ENCODE measurements at regions not wholly inside any gene's neighbourhood (a gene's known extent, or its start where the extent isn't known, plus 50 kb on each side); places are given as distances from the start of the nearest gene placed in this dataset.

DNA sequence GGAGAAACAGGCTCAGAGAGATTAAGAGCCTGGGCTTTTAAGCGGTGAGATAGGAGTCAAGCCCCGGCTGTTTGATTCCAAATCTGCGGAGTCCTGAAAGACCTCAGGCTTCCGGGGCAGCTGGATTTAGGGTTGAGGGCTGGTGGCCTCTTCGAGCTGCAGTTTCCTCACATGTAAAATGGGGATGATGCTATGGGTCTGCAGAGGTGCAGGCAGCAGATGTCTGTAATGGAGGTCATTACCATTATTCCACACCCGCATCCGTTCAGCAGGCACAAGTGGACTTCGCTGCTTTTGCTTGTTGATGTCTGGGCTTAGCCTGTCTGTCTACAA lies 175.6 kb upstream of the HS6ST1 start:
- no peak for DNase-seq (ENCODE audit: low read depth in 2 of 2)

DNA sequence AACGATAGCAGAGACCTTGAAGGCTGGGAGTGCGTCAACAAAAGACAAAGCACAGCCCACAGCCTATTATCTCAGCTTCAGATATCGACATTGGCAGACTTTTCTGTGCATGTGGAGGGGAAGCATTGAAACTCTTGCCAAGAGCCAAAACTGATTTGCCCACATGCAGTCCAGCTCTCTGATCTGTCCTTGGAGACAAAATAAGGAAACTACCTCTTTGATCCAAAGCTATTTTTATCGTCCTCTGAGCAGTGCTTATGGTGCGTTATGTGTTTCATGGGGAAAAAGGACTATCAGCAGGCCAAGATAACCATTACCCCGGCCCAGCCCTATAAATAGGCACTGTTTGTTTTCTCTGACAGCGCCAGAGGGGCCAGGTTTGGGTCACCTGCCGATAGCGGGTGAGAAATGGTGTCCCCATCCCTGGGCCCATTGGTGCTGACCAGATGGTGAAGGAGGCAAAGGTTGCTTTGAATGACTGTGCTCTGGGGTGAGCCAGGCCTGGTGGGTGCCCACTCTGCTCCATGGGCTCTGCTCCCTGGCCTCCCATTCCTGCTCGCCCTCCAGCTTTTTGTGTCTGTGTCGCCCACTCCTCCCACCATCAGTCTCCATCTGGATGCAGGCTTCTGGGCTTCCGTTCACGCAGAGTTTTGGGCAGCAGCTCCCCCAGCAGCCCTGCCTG lies 176.1 kb upstream of the HS6ST1 start:
- DNase-seq (ENCODE audit: low read depth in 2 of 2), result no peak

DNA sequence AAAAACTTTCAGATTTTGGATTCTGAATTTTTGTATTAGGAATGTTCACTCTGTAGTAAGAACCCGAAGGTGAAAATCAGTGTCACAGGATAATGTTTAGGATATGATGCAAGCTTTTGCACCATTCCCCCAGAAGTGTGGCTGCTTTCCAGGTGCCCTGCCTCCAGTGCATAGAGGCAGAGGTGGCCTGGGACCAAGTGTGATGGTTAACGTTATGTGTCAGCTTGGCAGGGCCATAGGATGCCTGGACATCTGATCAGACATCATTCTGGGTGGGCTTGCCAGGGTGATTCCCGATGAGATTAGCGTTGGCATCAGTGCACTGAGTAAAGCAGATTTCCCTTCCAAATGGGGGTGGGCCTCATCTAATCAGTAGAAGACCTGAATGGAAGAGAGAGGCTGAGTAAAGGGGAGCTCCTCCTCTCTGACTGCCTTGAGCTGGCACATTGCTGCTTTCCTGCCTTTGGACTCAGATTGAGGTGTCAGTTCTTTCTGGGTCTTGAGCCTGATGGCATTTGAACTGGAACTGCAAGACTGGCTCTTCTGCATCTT lies 177.4 kb upstream of the HS6ST1 start:
- DNase-seq (ENCODE audit: low read depth in 2 of 2), result no peak

DNA sequence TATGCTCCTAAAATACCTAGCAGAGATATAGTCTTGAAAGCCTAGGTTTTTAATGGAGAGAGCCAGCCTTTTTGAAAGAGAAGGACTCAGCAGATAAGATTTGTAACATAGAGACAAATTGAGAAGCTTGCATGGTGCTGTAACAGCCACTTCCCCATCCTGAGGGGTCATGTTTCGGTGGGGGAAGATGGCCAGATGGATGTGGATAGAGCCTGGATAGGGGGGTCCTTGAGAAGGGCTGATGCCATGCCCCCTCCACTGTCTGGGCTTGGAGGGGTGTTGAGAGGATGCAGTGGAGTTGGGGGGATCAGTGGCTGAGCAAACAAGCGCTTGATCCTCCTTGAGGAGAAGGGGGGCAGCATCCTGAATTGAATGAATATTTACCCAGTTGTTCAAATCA lies 178.0 kb upstream of the HS6ST1 start:
- no peak for DNase-seq (ENCODE audit: low read depth in 2 of 2)

DNA sequence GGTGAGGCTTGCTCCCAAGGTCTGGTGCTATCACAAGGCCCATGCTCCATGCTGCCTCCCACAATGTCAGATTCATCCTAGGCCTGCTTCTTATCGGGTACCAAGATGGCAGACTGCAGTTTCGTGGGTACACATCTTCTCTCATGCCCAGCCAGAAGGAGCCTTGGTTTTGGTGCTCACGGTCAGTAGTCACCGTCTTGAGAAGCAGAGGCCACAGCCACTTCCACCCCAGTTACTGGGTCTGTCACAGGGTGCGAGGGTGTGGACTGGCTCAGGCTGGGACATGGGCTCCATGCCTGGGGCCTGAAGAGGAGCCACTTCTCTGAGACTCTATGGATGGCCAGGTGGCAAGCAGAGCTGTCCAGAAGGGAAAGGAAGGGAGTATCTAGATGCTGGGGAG lies 178.8 kb upstream of the HS6ST1 start:
- no peak for DNase-seq (ENCODE audit: low read depth in 2 of 2)

DNA sequence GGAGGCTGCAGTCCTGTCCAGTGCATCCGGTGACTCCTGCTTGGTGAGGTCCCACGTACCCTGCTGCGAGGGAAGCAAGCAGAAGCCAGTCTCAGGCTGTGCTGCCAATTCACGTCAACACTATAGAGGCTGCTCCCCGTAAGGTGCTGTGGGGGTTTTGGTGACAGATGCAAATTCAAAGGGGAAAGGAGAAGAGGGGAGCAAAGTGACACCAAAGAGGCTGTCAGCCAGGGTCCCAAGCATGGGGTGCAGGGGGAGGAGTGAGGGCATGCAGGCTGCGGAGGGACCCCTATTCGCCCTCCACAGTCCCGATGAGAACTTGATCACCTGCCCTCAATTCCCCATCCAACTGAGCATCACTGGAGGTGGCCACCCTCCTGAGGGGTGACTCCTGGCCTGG lies 179.4 kb upstream of the HS6ST1 start:
- DNase-seq (ENCODE audit: low read depth in 2 of 2), result no peak

DNA sequence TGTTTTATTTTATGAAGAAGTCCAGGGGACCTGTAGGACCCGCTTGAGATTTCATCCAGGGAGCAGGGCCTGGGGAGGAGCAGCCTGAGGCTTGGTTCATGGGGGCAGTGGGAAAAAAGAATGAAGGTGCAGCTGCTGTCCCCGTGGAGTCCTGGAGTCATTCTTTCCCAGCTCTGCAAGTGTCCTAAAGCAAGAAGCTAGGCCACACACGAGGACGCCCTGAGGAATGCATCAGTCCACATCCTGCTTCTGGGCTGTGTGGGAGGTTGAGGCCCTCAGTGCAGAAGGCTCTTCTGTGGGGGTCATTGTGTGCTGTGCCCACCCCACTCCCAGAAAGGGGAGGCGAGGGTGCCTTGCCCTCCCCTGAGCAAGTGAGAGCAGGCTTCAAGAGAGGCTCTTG lies 179.9 kb upstream of the HS6ST1 start:
- DNase-seq (ENCODE audit: low read depth in 2 of 2), result no peak

DNA sequence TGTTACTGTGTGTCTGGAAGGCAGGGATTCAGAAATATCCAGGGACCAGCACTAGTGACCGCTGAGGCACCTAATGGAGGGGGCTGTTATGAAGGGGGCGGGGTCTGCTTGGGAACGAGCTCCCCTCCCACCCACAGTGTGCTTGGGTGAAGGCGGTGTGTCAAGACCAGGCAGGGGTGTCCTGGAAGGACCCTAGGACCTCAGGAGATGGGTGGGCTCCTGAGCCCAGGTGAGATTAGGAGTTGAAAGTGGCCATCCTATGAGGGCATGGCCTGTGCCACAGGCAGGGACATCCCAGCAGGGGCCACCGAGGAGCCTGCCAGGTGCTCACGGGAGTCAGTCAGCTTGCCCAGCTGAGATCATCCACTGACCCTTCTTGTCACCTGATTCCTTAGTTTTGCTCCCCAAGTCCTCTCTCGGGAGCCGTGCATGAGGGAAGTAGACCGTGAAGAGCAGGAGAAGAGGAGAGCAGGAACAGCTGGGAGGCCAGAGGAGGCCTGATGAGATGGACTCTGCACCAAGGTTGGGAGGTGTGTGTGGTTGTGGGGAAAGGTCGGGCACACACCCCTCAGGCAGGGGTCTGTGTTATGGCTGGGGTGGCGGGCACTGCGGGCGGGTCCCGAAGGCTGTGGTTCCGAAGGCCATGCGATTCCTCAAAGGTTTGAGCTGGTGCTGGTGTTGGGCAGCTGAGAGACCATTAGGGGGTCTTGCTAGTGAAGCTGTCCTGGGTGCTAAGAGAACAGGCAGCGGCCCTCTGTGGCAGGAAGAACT lies 180.9 kb upstream of the HS6ST1 start:
- DNase-seq (ENCODE audit: low read depth in 2 of 2), result no peak

DNA sequence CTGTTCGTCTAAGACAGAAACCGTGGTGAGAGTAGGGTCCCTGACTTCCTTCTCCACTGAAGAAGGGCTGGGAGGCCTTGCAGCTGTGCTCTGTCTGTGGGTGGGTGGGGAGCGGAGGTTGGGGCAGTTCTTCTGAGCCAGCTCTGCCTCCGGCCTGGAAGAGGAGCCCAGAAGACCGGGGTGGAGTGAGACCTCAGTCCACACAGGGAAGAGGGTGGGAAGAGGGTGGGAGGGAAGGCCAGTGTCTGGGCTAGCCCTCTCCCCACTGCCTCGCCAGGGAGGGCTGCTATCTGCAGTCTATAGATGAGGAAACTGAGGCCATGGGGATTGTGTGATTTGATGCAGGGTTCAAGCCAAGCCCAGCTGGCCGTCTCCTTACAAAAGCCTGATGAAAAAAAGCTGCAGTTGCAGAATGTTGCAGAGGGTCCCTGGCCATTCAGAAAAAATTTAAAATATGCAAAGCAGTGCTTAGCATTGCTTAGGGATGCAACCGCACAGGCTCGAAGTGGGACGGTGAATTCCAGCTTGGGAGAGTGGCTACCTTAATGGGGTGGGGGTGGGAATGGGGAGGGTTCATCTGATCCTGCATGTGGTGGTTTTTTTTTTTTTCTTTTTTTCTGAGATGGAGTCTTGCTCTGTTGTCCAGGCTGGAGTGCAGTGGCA lies 181.6 kb upstream of the HS6ST1 start:
- no peak for DNase-seq (ENCODE audit: low read depth in 2 of 2)

DNA sequence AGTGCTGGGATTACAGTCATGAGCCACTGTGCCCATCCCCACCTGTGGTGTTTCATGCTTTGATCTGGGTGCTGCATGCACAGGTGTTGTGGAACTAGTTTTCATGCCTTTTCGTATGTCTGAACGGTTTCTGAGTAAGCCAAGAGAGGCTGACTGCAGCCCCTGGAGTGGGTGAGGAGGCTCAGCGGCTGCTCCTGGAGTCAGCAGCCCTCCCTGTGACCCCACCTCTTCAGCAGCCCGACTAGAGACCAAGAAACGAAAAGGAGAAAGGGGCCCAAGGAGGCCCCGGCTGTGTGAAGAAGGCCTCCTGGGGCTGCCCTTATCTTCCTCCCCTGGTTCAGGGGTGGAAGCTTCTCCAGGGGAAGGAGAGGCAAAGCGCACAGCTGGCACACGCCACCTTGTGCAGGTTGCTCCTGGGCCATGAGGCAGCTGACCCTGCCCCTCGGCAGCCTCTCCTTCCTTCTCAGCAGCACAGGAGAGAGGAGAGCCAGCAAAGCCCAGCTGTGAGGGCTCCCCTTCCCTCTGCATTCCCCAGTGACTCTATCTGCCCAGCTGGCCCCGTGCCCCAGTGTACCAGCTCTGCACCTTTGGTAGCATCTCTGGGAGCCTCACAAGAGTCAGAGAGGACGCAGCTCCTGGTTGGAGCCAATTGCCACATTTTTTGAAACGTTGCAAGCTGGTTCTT lies 182.5 kb upstream of the HS6ST1 start:
- no peak for DNase-seq (ENCODE audit: low read depth in 2 of 2)

DNA sequence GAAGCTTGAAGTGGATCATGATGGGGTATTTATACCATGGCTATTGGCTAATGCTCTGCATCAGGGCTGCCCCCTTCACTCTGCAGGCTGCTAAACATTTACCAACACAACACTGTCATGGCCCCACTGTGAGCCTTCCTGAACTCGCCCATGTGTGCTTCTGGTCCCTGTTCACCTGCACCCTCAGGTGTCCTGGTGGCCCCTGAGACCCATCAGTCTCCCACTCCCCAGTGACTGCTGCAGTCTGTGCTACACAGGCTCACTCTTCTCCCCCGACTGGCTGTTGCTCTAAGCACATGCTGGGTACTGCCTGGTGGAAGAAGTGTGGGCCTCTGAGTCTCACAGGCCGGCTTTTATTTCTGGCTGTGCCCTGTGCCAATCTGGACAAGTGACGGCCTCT lies 183.0 kb upstream of the HS6ST1 start:
- DNase-seq (ENCODE audit: low read depth in 2 of 2), result no peak

DNA sequence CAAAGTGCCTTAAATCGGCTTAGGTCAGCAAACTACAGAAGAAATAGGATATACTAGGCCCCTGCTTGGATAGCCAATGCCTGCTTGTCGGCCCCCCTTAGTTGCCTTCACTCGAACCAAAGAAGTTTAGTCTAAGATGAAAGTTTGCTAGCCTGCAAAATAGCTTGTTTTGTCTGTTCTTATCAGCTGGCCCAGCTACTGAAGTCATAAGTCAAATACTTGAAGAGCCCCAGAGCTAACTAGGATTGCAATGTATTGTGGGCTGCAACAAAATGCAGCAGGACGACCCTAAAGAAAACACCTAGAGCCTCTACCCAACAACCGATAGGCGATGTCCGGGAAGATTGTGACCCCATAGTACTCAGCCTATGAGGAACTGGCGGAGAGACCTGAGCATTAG lies 183.5 kb upstream of the HS6ST1 start:
- no peak for DNase-seq (ENCODE audit: low read depth in 2 of 2)

DNA sequence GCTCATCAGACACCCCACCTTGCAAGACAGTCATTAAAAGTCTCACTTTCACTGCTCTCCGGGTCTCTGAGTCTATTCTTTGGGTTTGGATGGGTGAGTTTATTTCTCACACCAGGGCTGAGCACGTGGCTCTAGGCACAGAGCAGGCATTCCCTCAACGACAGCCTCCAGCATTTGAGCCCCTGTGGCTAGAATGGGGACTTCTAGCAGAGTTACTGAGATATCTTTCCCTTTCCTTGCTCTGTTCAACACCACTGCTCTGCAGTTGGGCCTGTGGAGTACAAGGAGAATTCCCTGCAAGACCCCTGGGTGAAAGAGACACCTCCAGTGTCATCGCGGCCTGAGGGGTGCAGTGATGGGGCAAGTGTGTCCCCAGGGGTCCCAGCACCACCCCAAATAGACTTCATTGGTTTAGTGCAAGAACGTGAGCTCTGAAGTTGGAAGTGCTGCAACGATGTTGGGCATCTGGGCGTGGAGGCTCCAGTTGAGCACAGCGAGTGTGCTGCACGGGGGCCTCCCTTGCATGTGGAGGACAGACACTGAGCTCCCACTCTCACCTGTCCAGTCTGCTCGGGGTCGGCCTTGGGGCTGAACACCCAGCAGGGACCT lies 184.1 kb upstream of the HS6ST1 start:
- DNase-seq (ENCODE audit: low read depth in 2 of 2), result no peak

DNA sequence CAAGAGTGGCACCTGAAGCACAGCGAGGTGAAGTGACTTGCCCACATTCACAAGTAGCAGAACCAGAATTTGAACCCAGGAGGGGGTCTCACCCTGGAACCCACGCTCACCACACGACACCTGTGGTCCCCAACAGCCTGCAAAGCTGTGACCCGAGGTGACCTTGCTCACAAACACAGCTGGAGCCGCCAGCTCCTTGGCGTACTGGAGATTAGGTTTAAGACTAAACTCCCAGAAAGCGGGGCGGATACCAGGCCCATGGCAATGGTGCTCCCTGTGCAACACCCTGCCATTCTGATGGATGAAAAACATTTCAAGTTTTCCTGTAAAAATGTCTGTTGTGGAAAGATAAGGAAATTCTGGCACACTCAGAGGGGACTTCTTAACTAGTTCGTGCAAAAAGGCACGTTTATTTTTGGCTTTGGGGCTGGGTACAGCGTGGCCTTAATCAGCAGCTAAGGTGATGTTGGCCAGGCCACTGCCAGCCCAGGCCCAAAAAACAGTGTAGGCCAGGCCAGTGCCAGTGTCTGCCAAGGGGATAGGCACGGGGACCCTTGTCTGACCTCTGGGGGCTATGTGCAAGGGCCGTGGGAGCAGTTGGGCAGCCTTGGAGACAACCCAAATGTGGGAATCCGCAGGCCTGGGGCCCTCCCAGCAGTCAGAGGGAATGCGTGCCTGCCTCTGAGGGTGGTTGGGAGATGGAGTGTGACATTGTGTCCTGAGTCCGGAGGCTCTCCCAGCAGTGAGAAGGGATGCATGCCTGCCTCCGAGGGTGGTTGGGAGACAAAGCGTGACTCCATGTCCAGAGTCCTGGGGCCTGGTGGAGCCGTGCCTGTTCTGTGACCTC lies 185.0 kb upstream of the HS6ST1 start:
- DNase-seq (ENCODE audit: low read depth in 2 of 2), result no peak

DNA sequence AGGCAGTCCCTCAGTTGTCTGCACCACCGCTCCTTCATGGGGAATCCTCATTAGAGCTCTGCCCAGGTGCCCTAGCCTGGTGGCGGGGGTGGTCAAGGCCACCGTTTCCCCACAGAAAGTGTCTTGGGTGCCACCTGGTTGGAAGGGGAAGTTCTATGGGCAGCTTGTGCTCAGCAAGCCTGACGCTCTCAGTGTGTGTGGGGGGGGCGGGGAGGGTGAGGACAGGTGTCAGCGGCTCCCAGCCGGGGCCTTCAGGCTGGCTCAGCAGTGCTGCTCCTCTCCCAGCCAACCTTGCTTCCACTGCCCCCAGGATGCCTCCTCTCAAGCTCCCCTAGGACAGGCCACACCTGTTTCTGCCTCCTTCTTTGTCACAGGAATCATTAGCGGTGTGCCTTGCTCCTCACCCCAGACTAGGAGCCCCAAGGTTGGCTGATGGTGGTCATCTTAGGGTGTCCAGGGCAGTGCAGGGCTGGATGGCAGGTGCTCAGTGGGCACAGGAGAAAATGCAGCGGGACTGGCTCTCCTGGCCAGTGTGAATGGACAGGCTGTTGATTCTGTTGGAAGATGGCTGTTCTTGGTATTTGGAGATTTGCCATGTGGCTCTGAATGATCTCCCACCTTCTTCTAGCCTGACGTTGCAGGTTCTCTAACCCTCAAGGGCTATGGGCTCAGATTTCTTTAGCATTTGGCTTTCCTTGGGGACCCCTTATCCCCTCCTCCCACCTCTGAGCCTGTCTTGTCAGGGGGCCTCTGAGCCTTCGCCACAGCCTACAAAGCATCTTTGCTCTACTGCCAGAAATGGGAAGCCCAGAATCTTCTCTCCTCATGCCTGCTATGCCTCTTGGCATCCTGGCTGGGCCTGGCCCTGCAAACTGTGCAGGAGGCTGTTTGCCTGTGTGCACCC lies 185.8 kb upstream of the HS6ST1 start:
- no peak for DNase-seq (ENCODE audit: low read depth in 2 of 2)

DNA sequence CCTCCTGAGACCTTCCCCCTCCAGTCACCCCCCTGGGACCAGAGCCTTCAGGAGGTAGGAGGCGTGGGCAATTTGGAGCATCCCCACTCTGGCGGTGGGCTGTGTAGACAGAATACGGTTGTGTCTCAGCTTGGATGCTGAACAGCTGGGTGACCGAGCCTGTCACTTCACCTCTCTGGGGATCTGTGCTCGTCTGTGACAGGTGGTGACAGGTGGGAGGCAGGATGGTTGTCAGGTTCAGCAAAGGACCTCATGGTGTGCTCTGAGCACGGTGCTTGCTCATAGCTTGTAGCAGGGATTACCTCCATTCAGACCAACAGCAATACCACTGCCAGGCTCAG lies 186.5 kb upstream of the HS6ST1 start:
- no peak for DNase-seq (ENCODE audit: low read depth in 2 of 2)

DNA sequence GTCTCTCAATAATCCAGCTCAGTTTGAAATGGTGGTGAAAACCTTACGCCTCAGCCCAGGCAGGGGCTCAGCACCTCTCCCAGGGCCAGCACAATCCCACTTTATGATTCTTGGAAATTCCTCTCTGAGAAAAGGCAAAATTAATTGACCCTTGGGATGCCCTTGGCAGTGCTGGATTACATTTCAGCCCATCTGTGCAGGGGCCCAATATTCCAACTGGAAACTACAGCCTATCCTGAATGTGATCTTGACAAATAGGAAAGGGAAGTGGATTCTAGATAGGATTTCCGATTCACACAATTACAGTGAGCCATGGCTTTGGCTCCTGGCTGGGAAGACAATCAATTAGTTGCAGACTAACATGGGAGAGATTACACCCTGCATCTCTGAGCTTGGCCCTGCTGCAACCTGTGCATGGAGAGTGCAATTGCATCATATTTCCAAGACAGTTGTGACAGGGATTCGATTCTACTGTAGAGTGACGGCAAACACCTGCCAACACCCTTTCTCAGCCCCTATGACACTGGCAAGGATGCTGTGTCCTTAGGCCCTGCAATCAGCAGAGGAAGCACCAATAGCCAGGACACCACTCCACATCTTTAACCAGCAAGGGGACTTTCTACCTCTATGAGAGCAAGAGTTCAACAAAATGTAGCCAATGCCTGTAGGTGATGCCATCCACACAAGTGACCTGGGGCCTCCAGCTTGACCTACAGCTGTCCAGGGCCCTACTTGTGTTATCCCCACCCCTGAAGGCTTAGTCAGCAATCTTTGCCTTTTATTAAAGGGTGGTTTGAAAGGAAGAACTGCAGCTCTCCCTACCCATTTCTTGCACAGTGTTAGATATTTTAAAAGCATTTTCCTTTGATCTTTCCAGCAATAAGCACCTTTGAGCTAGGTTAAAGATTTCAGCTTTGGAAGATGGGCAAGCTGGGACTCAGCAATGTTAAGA lies 187.2 kb upstream of the HS6ST1 start:
- no peak for DNase-seq (ENCODE audit: low read depth in 2 of 2)

DNA sequence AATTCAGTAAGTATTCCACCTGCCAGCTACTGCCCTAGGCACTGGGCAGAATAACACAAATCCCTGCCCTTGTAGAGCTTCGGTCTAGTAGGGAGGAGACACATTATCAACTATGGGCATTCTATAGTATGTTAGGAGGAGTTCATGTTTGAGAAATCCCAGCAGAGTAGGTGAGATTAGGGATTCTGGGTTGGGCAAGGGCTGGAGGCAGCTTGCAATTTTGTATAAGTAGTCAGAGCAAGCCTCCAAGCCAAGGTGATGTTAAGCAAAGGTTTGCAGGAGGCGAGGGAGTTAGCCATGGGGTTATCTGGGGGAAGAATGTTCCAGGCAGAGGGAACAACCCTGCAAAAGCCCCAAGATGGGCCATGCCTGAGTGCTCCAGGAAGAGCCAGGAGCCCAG lies 187.9 kb upstream of the HS6ST1 start:
- no peak for DNase-seq (ENCODE audit: low read depth in 2 of 2)
